ENCODE measurements at regions not wholly inside any gene's neighbourhood (a gene's known extent, or its start where the extent isn't known, plus 50 kb on each side); places are given as distances from the start of the nearest gene placed in this dataset.

DNA sequence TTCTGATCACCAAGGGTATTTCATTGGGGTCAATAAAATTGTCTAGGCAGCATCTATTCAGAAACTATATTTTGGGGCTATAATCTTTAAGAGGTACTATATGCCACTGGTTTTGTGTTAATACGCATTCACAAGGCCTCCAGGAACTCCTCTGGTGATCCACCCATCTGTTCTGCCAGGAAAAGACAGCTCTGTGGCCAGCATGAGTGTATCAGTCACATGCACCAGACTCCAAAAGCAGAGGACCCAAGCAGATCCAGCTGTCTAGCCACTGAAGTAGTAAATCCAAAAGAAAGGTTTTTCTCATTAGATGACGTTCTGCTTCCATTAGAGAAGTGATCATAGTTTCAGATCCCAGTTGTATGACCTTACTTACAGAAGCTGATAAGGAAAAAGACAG is 199.6 kb upstream of the CELF2 start:
- Histone ChIP-seq H3K36me3 (ENCODE audit: insufficient read depth, low read length) (no peaks in the 10 kb centered on the region), H3K9me3 (ENCODE audit: low read length) (peaks cover 2% of the 10 kb centered on the region), H3K4me3 (ENCODE audit: low read length) (no peak overlapping the region), H3K4me1 (ENCODE audit: insufficient read depth, low read length) (no peaks in the 10 kb centered on the region), H2AFZ (ENCODE audit: low read depth, low read length) (no peak overlapping the region), H3K27me3 (ENCODE audit: insufficient read depth, low read length) (peaks cover 3% of the 10 kb centered on the region)

DNA sequence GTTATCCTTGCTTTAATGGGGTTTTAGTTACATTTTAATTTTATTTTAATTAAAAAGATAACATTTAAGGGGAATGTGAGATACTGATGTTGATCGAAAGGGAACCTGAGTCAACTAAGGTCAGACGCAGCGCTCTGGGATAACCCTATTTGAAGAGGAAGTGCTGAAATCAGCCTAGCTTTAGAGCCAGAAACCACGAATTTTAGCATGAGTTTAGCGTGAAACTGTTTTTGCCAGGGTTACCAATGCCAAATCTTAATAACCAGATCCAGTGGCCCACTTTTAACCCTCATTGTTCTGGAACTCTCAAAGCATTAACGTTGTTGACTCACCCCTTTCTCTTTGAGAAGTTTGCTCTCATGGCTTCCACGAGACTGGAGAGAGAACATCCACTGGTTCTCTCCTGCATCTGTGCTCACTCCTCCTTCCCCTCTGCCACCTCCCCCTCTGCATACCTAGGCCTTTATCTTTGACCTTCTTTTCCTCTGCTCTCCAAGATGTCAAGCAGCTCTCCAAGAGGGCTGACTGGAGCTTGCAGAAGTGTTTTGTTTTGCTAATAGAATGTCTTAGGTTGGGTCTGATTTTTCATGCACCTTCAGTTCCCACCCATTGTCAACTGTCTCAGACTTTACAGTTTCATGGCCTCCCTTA is 198.3 kb upstream of the CELF2 start:
- Histone ChIP-seq H3K9me3 (ENCODE audit: low read length) (peaks cover 2% of the 10 kb centered on the region), H3K4me3 (ENCODE audit: low read length) (no peak overlapping the region), H2AFZ (ENCODE audit: low read depth, low read length) (no peak overlapping the region), H3K36me3 (ENCODE audit: insufficient read depth, low read length) (no peaks in the 10 kb centered on the region), H3K4me1 (ENCODE audit: insufficient read depth, low read length) (peaks cover under 1% of the 10 kb centered on the region), H3K27me3 (ENCODE audit: insufficient read depth, low read length) (peaks cover 3% of the 10 kb centered on the region)

GRCh38 chr10:10821926-10822325 is 195.7 kb upstream of the CELF2 start:
- no peak overlapping the region for H2AFZ ChIP-seq (ENCODE audit: low read depth, low read length)
- no peaks in the 10 kb centered on the region for H3K27me3 ChIP-seq (ENCODE audit: insufficient read depth, low read length)
- peaks cover 5% of the 10 kb centered on the region for H3K4me1 ChIP-seq (ENCODE audit: insufficient read depth, low read length)

GRCh38 chr10:10824591-10825148 is 193.0 kb upstream of the CELF2 start:
- Histone ChIP-seq H2AFZ (ENCODE audit: low read depth, low read length) (no peak overlapping the region), H3K27me3 (ENCODE audit: insufficient read depth, low read length) (no peaks in the 10 kb centered on the region), H3K4me3 (ENCODE audit: low read length) (no peak overlapping the region)

More at GRCh38 chr10:10821926-10822325, 195.7 kb upstream of the CELF2 start:
- Histone ChIP-seq H3K36me3 (ENCODE audit: insufficient read depth, low read length) (no peaks in the 10 kb centered on the region), H3K4me3 (ENCODE audit: low read length) (no peak overlapping the region), H3K9me3 (ENCODE audit: low read length) (peaks cover 2% of the 10 kb centered on the region)

DNA sequence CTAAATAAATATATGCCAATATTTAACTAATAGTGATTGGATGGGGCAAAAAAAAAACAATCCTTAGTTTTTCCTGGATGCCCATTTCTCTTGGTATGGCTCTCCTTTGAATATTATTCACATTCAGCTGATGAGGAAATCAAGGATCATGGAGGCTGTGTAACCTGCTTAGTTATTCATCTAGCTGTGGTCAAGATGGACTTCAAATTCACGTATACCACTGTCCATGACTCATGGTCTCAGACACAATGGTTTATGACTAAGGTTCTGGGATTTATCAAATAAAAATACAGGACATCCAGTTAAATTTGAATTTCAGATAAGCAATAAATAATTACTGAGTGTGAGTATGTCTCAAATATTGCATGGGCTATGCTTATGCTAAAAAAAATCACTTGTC is 191.5 kb upstream of the CELF2 start:
- Histone ChIP-seq H3K4me1 (ENCODE audit: insufficient read depth, low read length) (peaks cover 7% of the 10 kb centered on the region), H3K4me3 (ENCODE audit: low read length) (no peak overlapping the region), H3K36me3 (ENCODE audit: insufficient read depth, low read length) (no peaks in the 10 kb centered on the region), H3K27me3 (ENCODE audit: insufficient read depth, low read length) (no peaks in the 10 kb centered on the region), H3K9me3 (ENCODE audit: low read length) (peaks cover 1% of the 10 kb centered on the region), H2AFZ (ENCODE audit: low read depth, low read length) (no peak overlapping the region)

More at GRCh38 chr10:10824591-10825148, 193.0 kb upstream of the CELF2 start:
- Histone ChIP-seq H3K4me1 (ENCODE audit: insufficient read depth, low read length) (peaks cover 5% of the 10 kb centered on the region), H3K9me3 (ENCODE audit: low read length) (peaks cover 2% of the 10 kb centered on the region), H3K36me3 (ENCODE audit: insufficient read depth, low read length) (no peaks in the 10 kb centered on the region)

DNA sequence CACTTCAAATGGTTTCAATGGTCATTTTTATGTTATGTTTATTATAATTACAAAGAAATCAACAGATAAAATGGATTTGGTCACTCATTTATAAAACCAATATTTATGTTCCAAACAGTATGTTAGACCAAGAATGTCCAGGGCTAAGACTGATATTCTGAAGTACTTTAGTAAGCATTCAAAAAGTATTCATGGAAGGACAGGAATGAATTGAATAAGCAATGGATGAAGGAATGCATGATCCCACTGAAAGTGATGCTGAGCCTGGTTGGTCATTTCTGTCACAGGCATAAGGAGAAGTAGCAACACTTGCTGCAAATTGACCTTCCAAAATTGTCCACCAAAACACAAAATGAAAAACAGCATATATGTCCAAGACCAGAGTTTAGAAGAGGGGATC is 189.0 kb upstream of the CELF2 start:
- no peak overlapping the region for H2AFZ ChIP-seq (ENCODE audit: low read depth, low read length)
- H3K9me3 ChIP-seq (ENCODE audit: low read length) = no peaks in the 10 kb centered on the region
- no peak overlapping the region for H3K4me3 ChIP-seq (ENCODE audit: low read length)
- peaks cover 7% of the 10 kb centered on the region for H3K4me1 ChIP-seq (ENCODE audit: insufficient read depth, low read length)
- no peaks in the 10 kb centered on the region for H3K27me3 ChIP-seq (ENCODE audit: insufficient read depth, low read length)
- no peaks in the 10 kb centered on the region for H3K36me3 ChIP-seq (ENCODE audit: insufficient read depth, low read length)

- no peak overlapping the region for H2AFZ ChIP-seq (ENCODE audit: low read depth, low read length)
- no peaks in the 10 kb centered on the region for H3K9me3 ChIP-seq (ENCODE audit: low read length)
- no peak overlapping the region for H3K4me3 ChIP-seq (ENCODE audit: low read length)
- no peaks in the 10 kb centered on the region for H3K36me3 ChIP-seq (ENCODE audit: insufficient read depth, low read length)
- peaks cover 4% of the 10 kb centered on the region for H3K4me1 ChIP-seq (ENCODE audit: insufficient read depth, low read length)
- no peaks in the 10 kb centered on the region for H3K27me3 ChIP-seq (ENCODE audit: insufficient read depth, low read length)
Measured at GRCh38 chr10:10829576-10829975, 188.1 kb upstream of the CELF2 start.

GRCh38 chr10:10830293-10830986 is 187.2 kb upstream of the CELF2 start:
- Histone ChIP-seq H2AFZ (ENCODE audit: low read depth, low read length) (no peak overlapping the region), H3K4me3 (ENCODE audit: low read length) (no peak overlapping the region), H3K27me3 (ENCODE audit: insufficient read depth, low read length) (no peaks in the 10 kb centered on the region), H3K4me1 (ENCODE audit: insufficient read depth, low read length) (peaks cover 2% of the 10 kb centered on the region), H3K9me3 (ENCODE audit: low read length) (no peaks in the 10 kb centered on the region), H3K36me3 (ENCODE audit: insufficient read depth, low read length) (no peaks in the 10 kb centered on the region)

- no peaks in the 10 kb centered on the region for H3K36me3 ChIP-seq (ENCODE audit: insufficient read depth, low read length)
- no peaks in the 10 kb centered on the region for H3K9me3 ChIP-seq (ENCODE audit: low read length)
- H3K4me1 ChIP-seq (ENCODE audit: insufficient read depth, low read length) = peaks cover 2% of the 10 kb centered on the region
- no peak overlapping the region for H2AFZ ChIP-seq (ENCODE audit: low read depth, low read length)
- no peaks in the 10 kb centered on the region for H3K27me3 ChIP-seq (ENCODE audit: insufficient read depth, low read length)
- H3K4me3 ChIP-seq (ENCODE audit: low read length) = no peak overlapping the region
Measured at GRCh38 chr10:10831085-10831484, 186.6 kb upstream of the CELF2 start.

- no peaks in the 10 kb centered on the region for H3K9me3 ChIP-seq (ENCODE audit: low read length)
- H3K4me3 ChIP-seq (ENCODE audit: low read length) = no peak overlapping the region
- H2AFZ ChIP-seq (ENCODE audit: low read depth, low read length) = no peak overlapping the region
- H3K36me3 ChIP-seq (ENCODE audit: insufficient read depth, low read length) = no peaks in the 10 kb centered on the region
- no peaks in the 10 kb centered on the region for H3K27me3 ChIP-seq (ENCODE audit: insufficient read depth, low read length)
- H3K4me1 ChIP-seq (ENCODE audit: insufficient read depth, low read length) = peaks cover 2% of the 10 kb centered on the region
Measured at GRCh38 chr10:10833955-10834354, 183.7 kb upstream of the CELF2 start.

DNA sequence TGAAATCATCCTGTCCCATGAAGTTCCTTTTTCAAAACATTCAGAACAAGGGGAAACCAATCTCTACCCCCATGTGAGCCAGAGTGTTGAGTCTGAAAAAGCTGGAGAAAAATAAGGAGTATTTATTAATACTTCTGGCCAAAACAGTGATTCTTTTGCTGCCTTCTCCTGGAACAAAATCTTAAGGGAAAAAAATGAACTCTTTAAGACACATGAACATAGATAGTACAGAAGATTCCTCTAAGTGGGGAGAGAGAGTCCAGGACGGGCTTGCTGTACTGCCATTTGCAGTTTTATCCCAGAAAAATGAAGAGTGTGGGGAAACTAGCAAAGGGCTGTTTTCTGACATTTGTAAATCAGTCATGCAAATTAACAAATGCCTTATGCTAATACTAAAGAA is 173.4 kb upstream of the CELF2 start:
- peaks cover 26% of the 10 kb centered on the region for H3K4me1 ChIP-seq (ENCODE audit: insufficient read depth, low read length)
- no peak overlapping the region for H3K4me3 ChIP-seq (ENCODE audit: low read length)
- H3K27me3 ChIP-seq (ENCODE audit: insufficient read depth, low read length) = no peaks in the 10 kb centered on the region
- H3K36me3 ChIP-seq (ENCODE audit: insufficient read depth, low read length) = no peaks in the 10 kb centered on the region
- no peaks in the 10 kb centered on the region for H3K9me3 ChIP-seq (ENCODE audit: low read length)
- no peak overlapping the region for H2AFZ ChIP-seq (ENCODE audit: low read depth, low read length)

- Histone ChIP-seq H3K9me3 (ENCODE audit: low read length) (no peaks in the 10 kb centered on the region), H3K4me3 (ENCODE audit: low read length) (no peak overlapping the region), H3K27me3 (ENCODE audit: insufficient read depth, low read length) (no peaks in the 10 kb centered on the region), H3K4me1 (ENCODE audit: insufficient read depth, low read length) (peaks cover 26% of the 10 kb centered on the region), H2AFZ (ENCODE audit: low read depth, low read length) (no peak overlapping the region), H3K36me3 (ENCODE audit: insufficient read depth, low read length) (no peaks in the 10 kb centered on the region)
Measured at GRCh38 chr10:10845185-10845584, 172.5 kb upstream of the CELF2 start.

DNA sequence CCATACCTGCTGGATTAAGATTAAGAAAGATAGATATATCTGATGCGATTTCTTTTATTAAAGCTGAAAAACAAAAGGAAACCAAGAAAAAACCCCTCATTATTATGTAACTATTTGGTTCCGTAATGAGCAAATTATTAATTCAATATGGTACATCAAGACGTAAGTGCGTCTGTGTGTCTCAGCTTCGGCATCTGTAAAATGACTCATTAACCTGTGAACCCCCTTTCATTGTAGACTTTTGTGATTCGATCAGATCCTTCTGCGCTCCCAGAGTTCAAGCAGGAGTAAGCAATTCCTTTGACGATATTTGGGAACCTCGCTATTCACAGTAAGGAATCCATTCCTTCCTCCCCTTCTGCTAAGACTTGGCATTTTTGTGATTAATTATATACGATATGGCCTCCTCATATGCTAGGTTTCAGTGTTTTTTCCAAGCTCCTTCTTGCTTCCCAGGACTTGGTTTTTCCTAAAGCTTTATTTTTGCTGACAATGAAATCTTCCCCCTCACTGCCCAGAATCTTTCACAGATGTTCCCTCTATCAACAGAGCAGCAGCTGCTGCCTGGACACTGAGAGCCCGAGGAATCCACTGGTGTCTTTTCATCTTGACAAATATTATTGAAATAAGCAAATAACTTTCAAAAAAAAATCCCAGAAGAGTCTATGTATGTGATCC is 171.7 kb upstream of the CELF2 start:
- Histone ChIP-seq H3K4me3 (ENCODE audit: low read length) (no peak overlapping the region), H2AFZ (ENCODE audit: low read depth, low read length) (no peak overlapping the region), H3K9me3 (ENCODE audit: low read length) (no peaks in the 10 kb centered on the region), H3K4me1 (ENCODE audit: insufficient read depth, low read length) (peaks cover 26% of the 10 kb centered on the region), H3K27me3 (ENCODE audit: insufficient read depth, low read length) (no peaks in the 10 kb centered on the region), H3K36me3 (ENCODE audit: insufficient read depth, low read length) (no peaks in the 10 kb centered on the region)

Data from neuron (in vitro differentiated cells).